ENCODE measurements at regions not wholly inside any gene's neighbourhood (a gene's known extent, or its start where the extent isn't known, plus 50 kb on each side); places are given as distances from the start of the nearest gene placed in this dataset.

DNA sequence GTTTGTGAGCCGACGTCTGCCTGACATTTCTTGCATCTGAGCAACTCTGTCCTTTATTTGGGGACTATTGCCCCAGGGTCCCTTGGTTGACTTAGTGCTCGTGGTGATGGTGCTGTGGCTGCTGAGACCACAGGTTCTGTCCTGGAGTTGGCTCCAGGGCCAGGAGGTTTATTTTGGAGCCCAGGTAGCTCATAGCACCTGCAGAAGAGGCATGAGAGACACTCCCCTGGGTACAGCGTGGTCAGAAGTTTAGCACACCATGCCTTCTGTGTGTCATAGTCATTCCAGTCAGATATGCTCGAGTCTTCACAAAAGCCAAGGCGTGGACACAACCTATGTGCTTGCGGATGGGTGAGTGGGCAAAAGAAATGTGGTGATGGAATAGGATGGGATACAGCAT, 496.9 kb downstream of the TCERG1L start:
- intact Hi-C loops (cut with micrococcal nuclease; ENCODE audit: unreplicated experiment): no loop called here
- no peaks in the 10 kb centered on the region for H3K36me3 ChIP-seq (ENCODE audit: control insufficient read depth, insufficient read depth, low read length)
- DNase-seq (ENCODE audit: low read depth, low spot score): no peak
- no peaks in the 10 kb centered on the region for H3K4me1 ChIP-seq (ENCODE audit: control insufficient read depth, insufficient read depth, low read length)
- no TSS peak for BruUV-seq (replicated peaks)
- H3K4me3 ChIP-seq (ENCODE audit: low read depth in 2 of 2, low read length in 2 of 2): no peak overlapping the region
- TF ChIP-seq POLR2AphosphoS5 (IDR thresholded peaks at IDR 0.05; ENCODE audit: low read depth, low read length) (no peak), SIN3A (IDR thresholded peaks at IDR 0.05; ENCODE audit: borderline replicate concordance, insufficient read depth, low read depth, low read length) (no peak), TCF7L2 (IDR thresholded peaks at IDR 0.05; ENCODE audit: low read depth, low read length) (no peak)
- TF ChIP-seq, protein P1, sequence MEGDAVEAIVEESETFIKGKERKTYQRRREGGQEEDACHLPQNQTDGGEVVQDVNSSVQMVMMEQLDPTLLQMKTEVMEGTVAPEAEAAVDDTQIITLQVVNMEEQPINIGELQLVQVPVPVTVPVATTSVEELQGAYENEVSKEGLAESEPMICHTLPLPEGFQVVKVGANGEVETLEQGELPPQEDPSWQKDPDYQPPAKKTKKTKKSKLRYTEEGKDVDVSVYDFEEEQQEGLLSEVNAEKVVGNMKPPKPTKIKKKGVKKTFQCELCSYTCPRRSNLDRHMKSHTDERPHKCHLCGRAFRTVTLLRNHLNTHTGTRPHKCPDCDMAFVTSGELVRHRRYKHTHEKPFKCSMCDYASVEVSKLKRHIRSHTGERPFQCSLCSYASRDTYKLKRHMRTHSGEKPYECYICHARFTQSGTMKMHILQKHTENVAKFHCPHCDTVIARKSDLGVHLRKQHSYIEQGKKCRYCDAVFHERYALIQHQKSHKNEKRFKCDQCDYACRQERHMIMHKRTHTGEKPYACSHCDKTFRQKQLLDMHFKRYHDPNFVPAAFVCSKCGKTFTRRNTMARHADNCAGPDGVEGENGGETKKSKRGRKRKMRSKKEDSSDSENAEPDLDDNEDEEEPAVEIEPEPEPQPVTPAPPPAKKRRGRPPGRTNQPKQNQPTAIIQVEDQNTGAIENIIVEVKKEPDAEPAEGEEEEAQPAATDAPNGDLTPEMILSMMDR (IDR thresholded peaks at IDR 0.05): no peak
- TF ChIP-seq, protein P2, sequence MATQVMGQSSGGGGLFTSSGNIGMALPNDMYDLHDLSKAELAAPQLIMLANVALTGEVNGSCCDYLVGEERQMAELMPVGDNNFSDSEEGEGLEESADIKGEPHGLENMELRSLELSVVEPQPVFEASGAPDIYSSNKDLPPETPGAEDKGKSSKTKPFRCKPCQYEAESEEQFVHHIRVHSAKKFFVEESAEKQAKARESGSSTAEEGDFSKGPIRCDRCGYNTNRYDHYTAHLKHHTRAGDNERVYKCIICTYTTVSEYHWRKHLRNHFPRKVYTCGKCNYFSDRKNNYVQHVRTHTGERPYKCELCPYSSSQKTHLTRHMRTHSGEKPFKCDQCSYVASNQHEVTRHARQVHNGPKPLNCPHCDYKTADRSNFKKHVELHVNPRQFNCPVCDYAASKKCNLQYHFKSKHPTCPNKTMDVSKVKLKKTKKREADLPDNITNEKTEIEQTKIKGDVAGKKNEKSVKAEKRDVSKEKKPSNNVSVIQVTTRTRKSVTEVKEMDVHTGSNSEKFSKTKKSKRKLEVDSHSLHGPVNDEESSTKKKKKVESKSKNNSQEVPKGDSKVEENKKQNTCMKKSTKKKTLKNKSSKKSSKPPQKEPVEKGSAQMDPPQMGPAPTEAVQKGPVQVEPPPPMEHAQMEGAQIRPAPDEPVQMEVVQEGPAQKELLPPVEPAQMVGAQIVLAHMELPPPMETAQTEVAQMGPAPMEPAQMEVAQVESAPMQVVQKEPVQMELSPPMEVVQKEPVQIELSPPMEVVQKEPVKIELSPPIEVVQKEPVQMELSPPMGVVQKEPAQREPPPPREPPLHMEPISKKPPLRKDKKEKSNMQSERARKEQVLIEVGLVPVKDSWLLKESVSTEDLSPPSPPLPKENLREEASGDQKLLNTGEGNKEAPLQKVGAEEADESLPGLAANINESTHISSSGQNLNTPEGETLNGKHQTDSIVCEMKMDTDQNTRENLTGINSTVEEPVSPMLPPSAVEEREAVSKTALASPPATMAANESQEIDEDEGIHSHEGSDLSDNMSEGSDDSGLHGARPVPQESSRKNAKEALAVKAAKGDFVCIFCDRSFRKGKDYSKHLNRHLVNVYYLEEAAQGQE (IDR thresholded peaks at IDR 0.05; ENCODE audit: insufficient read depth in 1 of 2, low read depth in 2 of 2, low read length in 1 of 2): no peak
- CTCF ChIA-PET: no interaction called here
- H3K27ac ChIP-seq (ENCODE audit: low read length): no peak overlapping the region
- no peaks in the 10 kb centered on the region for H3K27me3 ChIP-seq (ENCODE audit: control insufficient read depth, insufficient read depth, low read length)
- POLR2A ChIA-PET: no interaction called here
- H3K9me3 ChIP-seq (ENCODE audit: control insufficient read depth, insufficient read depth, low read depth, low read length): no peaks in the 10 kb centered on the region
- in situ Hi-C loops (cut with HindIII; ENCODE audit: low pct_unique_long_range_greater_than_20kb, low sequenced_read_pairs): no loop called here
- ATAC-seq: no peak

DNA sequence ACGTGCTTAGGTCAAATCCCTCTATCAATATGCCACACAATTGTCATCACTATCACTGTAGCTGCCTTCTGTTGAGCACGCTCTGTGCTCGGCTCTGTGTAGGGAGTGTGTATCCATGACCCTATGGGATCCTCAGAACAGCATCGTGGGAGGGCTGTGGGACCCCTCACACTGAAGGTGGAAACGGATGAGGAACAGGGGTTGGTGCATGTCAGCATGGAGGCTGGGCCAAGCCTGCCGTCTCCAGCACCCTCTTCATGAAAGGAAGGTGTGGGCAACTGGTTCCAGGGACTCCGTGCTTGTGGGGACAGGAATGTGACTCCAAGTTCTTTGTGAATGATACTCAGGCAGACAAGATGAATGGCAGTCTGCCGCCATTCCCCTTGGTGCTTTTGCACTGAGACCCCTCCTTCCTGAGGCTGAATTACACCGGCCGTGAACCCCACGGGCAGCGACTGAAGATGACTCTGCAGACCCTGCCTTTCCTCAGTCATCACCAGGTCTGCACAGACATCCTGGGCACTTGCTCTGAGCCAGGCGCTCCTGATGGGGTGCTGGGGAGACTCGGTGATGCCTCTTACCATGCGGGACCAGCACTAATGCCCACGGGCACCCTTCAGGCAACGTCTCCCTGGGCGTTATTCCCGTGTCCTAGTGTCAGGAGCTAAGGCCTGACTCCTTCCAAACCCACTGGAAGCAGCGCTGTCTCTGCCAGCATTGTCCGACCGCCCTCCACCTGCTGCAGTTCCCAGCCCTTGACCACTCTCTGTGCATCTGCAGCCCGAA, 495.2 kb downstream of the TCERG1L start:
- H3K4me3 ChIP-seq (ENCODE audit: low read depth in 2 of 2, low read length in 2 of 2): no peak overlapping the region
- ATAC-seq (no peak), DNase-seq (ENCODE audit: low read depth, low spot score) (no peak)
- TF ChIP-seq SIN3A (IDR thresholded peaks at IDR 0.05; ENCODE audit: borderline replicate concordance, insufficient read depth, low read depth, low read length): no peak
- TF ChIP-seq POLR2AphosphoS5 (IDR thresholded peaks at IDR 0.05; ENCODE audit: low read depth, low read length): no peak
- TF ChIP-seq TCF7L2 (IDR thresholded peaks at IDR 0.05; ENCODE audit: low read depth, low read length): no peak
- TF ChIP-seq, protein P1 (IDR thresholded peaks at IDR 0.05): no peak
- TF ChIP-seq, protein P2 (IDR thresholded peaks at IDR 0.05; ENCODE audit: insufficient read depth in 1 of 2, low read depth in 2 of 2, low read length in 1 of 2): no peak
- no peaks in the 10 kb centered on the region for H3K27me3 ChIP-seq (ENCODE audit: control insufficient read depth, insufficient read depth, low read length)
- ChIA-PET CTCF (no interaction called here), POLR2A (interaction anchor here (0.6 kb wide), 1 partner anchor 704 kb away, joined by 3 read pairs; no protein-coding TSS in a partner anchor)
- no TSS peak for BruUV-seq (replicated peaks)
- H3K9me3 ChIP-seq (ENCODE audit: control insufficient read depth, insufficient read depth, low read depth, low read length): no peaks in the 10 kb centered on the region
- in situ Hi-C loops (cut with HindIII; ENCODE audit: low pct_unique_long_range_greater_than_20kb, low sequenced_read_pairs): no loop called here
- no peak overlapping the region for H3K27ac ChIP-seq (ENCODE audit: low read length)
- intact Hi-C loops (cut with micrococcal nuclease; ENCODE audit: unreplicated experiment): no loop called here
- H3K4me1 ChIP-seq (ENCODE audit: control insufficient read depth, insufficient read depth, low read length): no peaks in the 10 kb centered on the region
- no peaks in the 10 kb centered on the region for H3K36me3 ChIP-seq (ENCODE audit: control insufficient read depth, insufficient read depth, low read length)
